ENCODE measurements at regions not wholly inside any gene's neighbourhood (a gene's known extent, or its start where the extent isn't known, plus 50 kb on each side); places are given as distances from the start of the nearest gene placed in this dataset.

- no peak overlapping the region for H3K27ac Mint-ChIP-seq
- H3K36me3 Mint-ChIP-seq = no peaks in the 10 kb centered on the region
- ATAC-seq (no peak), DNase-seq (ENCODE audit: low spot score) (peak; percentile 14)
- ChIA-PET CTCF (interaction anchor here (0.6 to 3.2 kb wide), 12 partner anchors 28 to 514 kb away, joined by 3 to 25 read pairs (median 6); partner anchors contain the start of gene RBM19), POLR2A (interaction anchor here (0.6 to 1.1 kb wide), 4 partner anchors 22 to 435 kb away, joined by 3 to 8 read pairs (median 4); no protein-coding TSS in a partner anchor)
- TF ChIP-seq NFATC4 (CRISPR knock-in tag; IDR thresholded peaks at IDR 0.05) = no peak
- no peak for TF ChIP-seq ZNF396 (CRISPR knock-in tag; IDR thresholded peaks at IDR 0.05; ENCODE audit: borderline replicate concordance)
- TF ChIP-seq ZMAT4 (CRISPR knock-in tag; IDR thresholded peaks at IDR 0.05) = no peak
- no peak for TF ChIP-seq NR2C2 (CRISPR knock-in tag; IDR thresholded peaks at IDR 0.05)
- TF ChIP-seq OVOL2 (CRISPR knock-in tag; IDR thresholded peaks at IDR 0.05; ENCODE audit: borderline replicate concordance) = no peak
- TF ChIP-seq, protein P1, sequence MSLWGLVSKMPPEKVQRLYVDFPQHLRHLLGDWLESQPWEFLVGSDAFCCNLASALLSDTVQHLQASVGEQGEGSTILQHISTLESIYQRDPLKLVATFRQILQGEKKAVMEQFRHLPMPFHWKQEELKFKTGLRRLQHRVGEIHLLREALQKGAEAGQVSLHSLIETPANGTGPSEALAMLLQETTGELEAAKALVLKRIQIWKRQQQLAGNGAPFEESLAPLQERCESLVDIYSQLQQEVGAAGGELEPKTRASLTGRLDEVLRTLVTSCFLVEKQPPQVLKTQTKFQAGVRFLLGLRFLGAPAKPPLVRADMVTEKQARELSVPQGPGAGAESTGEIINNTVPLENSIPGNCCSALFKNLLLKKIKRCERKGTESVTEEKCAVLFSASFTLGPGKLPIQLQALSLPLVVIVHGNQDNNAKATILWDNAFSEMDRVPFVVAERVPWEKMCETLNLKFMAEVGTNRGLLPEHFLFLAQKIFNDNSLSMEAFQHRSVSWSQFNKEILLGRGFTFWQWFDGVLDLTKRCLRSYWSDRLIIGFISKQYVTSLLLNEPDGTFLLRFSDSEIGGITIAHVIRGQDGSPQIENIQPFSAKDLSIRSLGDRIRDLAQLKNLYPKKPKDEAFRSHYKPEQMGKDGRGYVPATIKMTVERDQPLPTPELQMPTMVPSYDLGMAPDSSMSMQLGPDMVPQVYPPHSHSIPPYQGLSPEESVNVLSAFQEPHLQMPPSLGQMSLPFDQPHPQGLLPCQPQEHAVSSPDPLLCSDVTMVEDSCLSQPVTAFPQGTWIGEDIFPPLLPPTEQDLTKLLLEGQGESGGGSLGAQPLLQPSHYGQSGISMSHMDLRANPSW (CRISPR knock-in tag; conservative IDR thresholded peaks at IDR 0.05; ENCODE audit: low read depth) = no peak
- TF ChIP-seq ZNF512 (CRISPR knock-in tag; IDR thresholded peaks at IDR 0.05; ENCODE audit: borderline replicate concordance) = no peak
- no peak for TF ChIP-seq JUN (CRISPR knock-in tag; IDR thresholded peaks at IDR 0.05)
- TF ChIP-seq ZNF281 (CRISPR knock-in tag; IDR thresholded peaks at IDR 0.05) = no peak
- no peak for TF ChIP-seq ZNF416 (CRISPR knock-in tag; IDR thresholded peaks at IDR 0.05)
- TF ChIP-seq GABPB1 (CRISPR knock-in tag; IDR thresholded peaks at IDR 0.05) = no peak
- TF ChIP-seq NFE2L1 (CRISPR knock-in tag; IDR thresholded peaks at IDR 0.05) = no peak
- no peak for TF ChIP-seq USF2 (CRISPR knock-in tag; IDR thresholded peaks at IDR 0.05)
- TF ChIP-seq PREB (CRISPR knock-in tag; IDR thresholded peaks at IDR 0.05; ENCODE audit: borderline replicate concordance) = no peak
- no peak for TF ChIP-seq ESRRA (CRISPR knock-in tag; IDR thresholded peaks at IDR 0.05; ENCODE audit: borderline replicate concordance)
- peaks cover 34% of the 10 kb centered on the region for H3K4me1 Mint-ChIP-seq
- peaks cover 6% of the 10 kb centered on the region for H3K9me3 Mint-ChIP-seq
- peaks cover 83% of the 10 kb centered on the region for H3K27me3 Mint-ChIP-seq (ENCODE audit: low read depth)
- peak overlapping the region; percentile 82 for H3K4me3 Mint-ChIP-seq
Observed at GRCh38 chr12:114480337-114481199, 74.6 kb upstream of the TBX5 start.

All from WTC11 (cell line).